ENCODE measurements at regions not wholly inside any gene's neighbourhood (a gene's known extent, or its start where the extent isn't known, plus 50 kb on each side); places are given as distances from the start of the nearest gene placed in this dataset.
"Not testable (repeated sequence)": the region's sequence is repeated elsewhere in the genome, so short reads cannot be mapped to it uniquely, and the experiment has no call there.

- Histone ChIP-seq H3K79me2 (ENCODE audit: insufficient read depth, low read length) (no peaks in the 10 kb centered on the region), H3K9me3 (ENCODE audit: insufficient read depth, low read depth, low read length) (no peaks in the 10 kb centered on the region), H3K4me3 (ENCODE audit: low read length, poor library complexity, severe bottlenecking) (no peak overlapping the region), H3K27me3 (ENCODE audit: insufficient read depth, low read length, poor library complexity, severe bottlenecking) (no peaks in the 10 kb centered on the region), H3K4me1 (ENCODE audit: insufficient read depth, low read length, poor library complexity, severe bottlenecking) (no peaks in the 10 kb centered on the region), H4K20me1 (ENCODE audit: insufficient read depth, low read length, poor library complexity, severe bottlenecking) (no peaks in the 10 kb centered on the region), H2AFZ (ENCODE audit: low read length) (no peak overlapping the region), H3K9ac (ENCODE audit: low read depth, low read length, poor library complexity, severe bottlenecking) (no peak overlapping the region), H3K4me2 (ENCODE audit: low read depth, low read length, poor library complexity, severe bottlenecking) (no peak overlapping the region), H3K36me3 (ENCODE audit: insufficient read depth, low read length) (no peaks in the 10 kb centered on the region), H3F3A (ENCODE audit: low read depth) (no peaks in the 10 kb centered on the region), H3K9me2 (replicated peaks; ENCODE audit: low read depth, low read length) (no peaks in the 10 kb centered on the region)
- TF ChIP-seq EZH2phosphoT487 (IDR thresholded peaks at IDR 0.05; ENCODE audit: borderline replicate concordance) (no peak), CTCF (conservative IDR thresholded peaks at IDR 0.05; ENCODE audit: low read length) (no peak)
Observed at GRCh38 chr4:42310358-42310757, 86.9 kb upstream of the SHISA3 start.

- no peak overlapping the region for H3K4me3 ChIP-seq (ENCODE audit: low read length, poor library complexity, severe bottlenecking)
- TF ChIP-seq EZH2phosphoT487 (IDR thresholded peaks at IDR 0.05; ENCODE audit: borderline replicate concordance) (no peak), CTCF (conservative IDR thresholded peaks at IDR 0.05; ENCODE audit: low read length) (no peak)
- no peak overlapping the region for H2AFZ ChIP-seq (ENCODE audit: low read length)
- H3K79me2 ChIP-seq (ENCODE audit: insufficient read depth, low read length) = no peaks in the 10 kb centered on the region
- no peaks in the 10 kb centered on the region for H4K20me1 ChIP-seq (ENCODE audit: insufficient read depth, low read length, poor library complexity, severe bottlenecking)
- H3K4me1 ChIP-seq (ENCODE audit: insufficient read depth, low read length, poor library complexity, severe bottlenecking) = no peaks in the 10 kb centered on the region
- no peak overlapping the region for H3K9ac ChIP-seq (ENCODE audit: low read depth, low read length, poor library complexity, severe bottlenecking)
- no peaks in the 10 kb centered on the region for H3K27me3 ChIP-seq (ENCODE audit: insufficient read depth, low read length, poor library complexity, severe bottlenecking)
- H3K36me3 ChIP-seq (ENCODE audit: insufficient read depth, low read length) = no peaks in the 10 kb centered on the region
- H3K9me2 ChIP-seq (replicated peaks; ENCODE audit: low read depth, low read length) = no peaks in the 10 kb centered on the region
- no peak overlapping the region for H3K4me2 ChIP-seq (ENCODE audit: low read depth, low read length, poor library complexity, severe bottlenecking)
- no peaks in the 10 kb centered on the region for H3F3A ChIP-seq (ENCODE audit: low read depth)
- no peaks in the 10 kb centered on the region for H3K9me3 ChIP-seq (ENCODE audit: insufficient read depth, low read depth, low read length)
Observed at GRCh38 chr4:42310806-42311205, 86.5 kb upstream of the SHISA3 start.

GRCh38 chr4:42311591-42311990, 85.7 kb upstream of the SHISA3 start:
- H3K9me2 ChIP-seq (replicated peaks; ENCODE audit: low read depth, low read length) = no peaks in the 10 kb centered on the region
- H3K9me3 ChIP-seq (ENCODE audit: insufficient read depth, low read depth, low read length) = no peaks in the 10 kb centered on the region
- no peaks in the 10 kb centered on the region for H3K36me3 ChIP-seq (ENCODE audit: insufficient read depth, low read length)
- H4K20me1 ChIP-seq (ENCODE audit: insufficient read depth, low read length, poor library complexity, severe bottlenecking) = no peaks in the 10 kb centered on the region
- H3K79me2 ChIP-seq (ENCODE audit: insufficient read depth, low read length) = no peaks in the 10 kb centered on the region
- TF ChIP-seq EZH2phosphoT487 (IDR thresholded peaks at IDR 0.05; ENCODE audit: borderline replicate concordance) = no peak
- no peak for TF ChIP-seq CTCF (conservative IDR thresholded peaks at IDR 0.05; ENCODE audit: low read length)
- no peak overlapping the region for H3K4me2 ChIP-seq (ENCODE audit: low read depth, low read length, poor library complexity, severe bottlenecking)
- no peaks in the 10 kb centered on the region for H3K4me1 ChIP-seq (ENCODE audit: insufficient read depth, low read length, poor library complexity, severe bottlenecking)
- H3K9ac ChIP-seq (ENCODE audit: low read depth, low read length, poor library complexity, severe bottlenecking) = no peak overlapping the region
- no peak overlapping the region for H2AFZ ChIP-seq (ENCODE audit: low read length)
- no peaks in the 10 kb centered on the region for H3F3A ChIP-seq (ENCODE audit: low read depth)
- no peaks in the 10 kb centered on the region for H3K27me3 ChIP-seq (ENCODE audit: insufficient read depth, low read length, poor library complexity, severe bottlenecking)
- H3K4me3 ChIP-seq (ENCODE audit: low read length, poor library complexity, severe bottlenecking) = no peak overlapping the region

- H4K20me1 ChIP-seq (ENCODE audit: insufficient read depth, low read length, poor library complexity, severe bottlenecking); H3K9ac ChIP-seq (ENCODE audit: low read depth, low read length, poor library complexity, severe bottlenecking); H3K4me3 ChIP-seq (ENCODE audit: low read length, poor library complexity, severe bottlenecking); H3K4me1 ChIP-seq (ENCODE audit: insufficient read depth, low read length, poor library complexity, severe bottlenecking); H3K9me3 ChIP-seq (ENCODE audit: insufficient read depth, low read depth, low read length); H3K4me2 ChIP-seq (ENCODE audit: low read depth, low read length, poor library complexity, severe bottlenecking); H2AFZ ChIP-seq (ENCODE audit: low read length); H3K36me3 ChIP-seq (ENCODE audit: insufficient read depth, low read length); H3K9me2 ChIP-seq (replicated peaks; ENCODE audit: low read depth, low read length); H3K27me3 ChIP-seq (ENCODE audit: insufficient read depth, low read length, poor library complexity, severe bottlenecking); H3F3A ChIP-seq (ENCODE audit: low read depth); H3K79me2 ChIP-seq (ENCODE audit: insufficient read depth, low read length): not testable (repeated sequence)
Observed at GRCh38 chr4:42313420-42313819, 83.9 kb upstream of the SHISA3 start.
